DOHH2 (cell line): ENCODE measurements at regions not wholly inside any gene's neighbourhood (a gene's known extent, or its start where the extent isn't known, plus 50 kb on each side); places are given as distances from the start of the nearest gene placed in this dataset.

Source experiments
- H3F3A ChIP-seq: fragments of 200-600 bp; sonication (generic), shearing (Covaris generic); 2 replicates; pipeline ENCODE4 v1.6.0; 2016; ENCODE audit warnings: antibody characterized with exemption, mild to moderate bottlenecking; ENCODE audit not compliant: control insufficient read depth, insufficient read depth
- H3K27ac ChIP-seq: fragments of 200-600 bp; sonication (generic); 2 replicates; pipeline ENCODE4 v1.5.1; 2014; ENCODE audit warnings: low read depth, mild to moderate bottlenecking, low read length, moderate library complexity
- H3K27me3 ChIP-seq: fragments of 200-600 bp; sonication (generic); 2 replicates; pipeline ENCODE4 v1.6.1; 2014; ENCODE audit warnings: mild to moderate bottlenecking, low read length, mixed read lengths; ENCODE audit not compliant: control insufficient read depth
- H3K36me3 ChIP-seq: fragments of 200-600 bp; sonication (generic); 2 replicates; pipeline ENCODE4 v1.6.1; 2014; ENCODE audit warnings: mild to moderate bottlenecking, low read length, moderate library complexity, mixed read lengths; ENCODE audit not compliant: control insufficient read depth
- H3K4me1 ChIP-seq: fragments of 200-600 bp; sonication (generic); 2 replicates; pipeline ENCODE4 v1.6.1; 2014; ENCODE audit warnings: mild to moderate bottlenecking, low read length, mixed read lengths; ENCODE audit not compliant: control insufficient read depth
- H3K4me2 ChIP-seq: fragments of 200-600 bp; sonication (generic); 2 replicates; pipeline ENCODE4 v1.6.0; 2014; ENCODE audit warnings: mild to moderate bottlenecking, low read length, moderate library complexity
- H3K4me3 ChIP-seq: fragments of 200-600 bp; sonication (generic); 2 replicates; pipeline ENCODE4 v1.5.1; 2014; ENCODE audit warnings: mild to moderate bottlenecking, low read length, mixed read lengths
- H3K79me2 ChIP-seq: fragments of 200-600 bp; sonication (generic); 2 replicates; pipeline ENCODE4 v1.6.1; 2014; ENCODE audit warnings: mild to moderate bottlenecking, low read length, mixed read lengths; ENCODE audit not compliant: control insufficient read depth
- H3K9me2 ChIP-seq: fragments of 200-600 bp; sonication (generic); replicated peaks from 2 replicates; pipeline ENCODE4 v1.6.1; 2014; ENCODE audit warnings: mild to moderate bottlenecking, low read length, mixed read lengths; ENCODE audit not compliant: control insufficient read depth
- H3K9me3 ChIP-seq: fragments of 200-600 bp; sonication (generic); 2 replicates; pipeline ENCODE4 v1.6.1; 2014; ENCODE audit warnings: antibody characterized with exemption, low read length, mixed read lengths; ENCODE audit not compliant: control insufficient read depth, insufficient read depth
- H4K20me1 ChIP-seq: fragments of 200-600 bp; sonication (generic); 2 replicates; pipeline ENCODE4 v1.6.0; 2014; ENCODE audit warnings: low read depth, mild to moderate bottlenecking, antibody characterized with exemption, low read length, moderate library complexity; ENCODE audit not compliant: control insufficient read depth, insufficient read depth
- CTCF ChIP-seq: fragments of 200-600 bp; sonication (generic); IDR thresholded peaks from one replicate; pipeline ENCODE4 v1.5.1; 2014; ENCODE audit warnings: antibody characterized with exemption, mild to moderate bottlenecking, low read depth, low read length; ENCODE audit not compliant: poor library complexity, severe bottlenecking
- EZH2phosphoT487 ChIP-seq: fragments of 200-600 bp; sonication (generic); IDR thresholded peaks from 2 replicates; pipeline ENCODE4 v1.6.1; 2017; ENCODE audit warnings: borderline replicate concordance, mild to moderate bottlenecking, antibody characterized with exemption, low read length, moderate library complexity, mixed read lengths

- no peak overlapping the region for H3K4me3 ChIP-seq
- no peaks in the 10 kb centered on the region for H3K9me3 ChIP-seq
- no peaks in the 10 kb centered on the region for H3K36me3 ChIP-seq
- H3F3A ChIP-seq, result no peaks in the 10 kb centered on the region
- no peak for TF ChIP-seq CTCF
- TF ChIP-seq EZH2phosphoT487, result no peak
- no peaks in the 10 kb centered on the region for H4K20me1 ChIP-seq
- no peak overlapping the region for H3K27ac ChIP-seq
- H3K4me1 ChIP-seq, result no peaks in the 10 kb centered on the region
- no peaks in the 10 kb centered on the region for H3K79me2 ChIP-seq
- no peak overlapping the region for H3K4me2 ChIP-seq
- H3K27me3 ChIP-seq, result no peaks in the 10 kb centered on the region
- no peaks in the 10 kb centered on the region for H3K9me2 ChIP-seq
Measured at GRCh38 chr9:11045589-11045988, 432.8 kb upstream of the PTPRD start.

- H3K79me2 ChIP-seq, result no peaks in the 10 kb centered on the region
- TF ChIP-seq CTCF (no peak), EZH2phosphoT487 (no peak)
- no peak overlapping the region for H3K27ac ChIP-seq
- H3K27me3 ChIP-seq, result no peaks in the 10 kb centered on the region
- no peaks in the 10 kb centered on the region for H4K20me1 ChIP-seq
- H3K4me3 ChIP-seq, result no peak overlapping the region
- H3K9me3 ChIP-seq, result no peaks in the 10 kb centered on the region
- H3K9me2 ChIP-seq, result no peaks in the 10 kb centered on the region
- H3K4me2 ChIP-seq, result no peak overlapping the region
- H3K36me3 ChIP-seq, result no peaks in the 10 kb centered on the region
- no peaks in the 10 kb centered on the region for H3F3A ChIP-seq
- no peaks in the 10 kb centered on the region for H3K4me1 ChIP-seq
Measured at GRCh38 chr9:11063263-11063662, 450.5 kb upstream of the PTPRD start.

- Histone ChIP-seq H3K79me2 (no peaks in the 10 kb centered on the region), H3F3A (no peaks in the 10 kb centered on the region), H3K27ac (no peak overlapping the region), H4K20me1 (no peaks in the 10 kb centered on the region), H3K4me3 (no peak overlapping the region), H3K4me1 (no peaks in the 10 kb centered on the region), H3K36me3 (no peaks in the 10 kb centered on the region), H3K9me3 (no peaks in the 10 kb centered on the region), H3K27me3 (no peaks in the 10 kb centered on the region), H3K4me2 (no peak overlapping the region), H3K9me2 (no peaks in the 10 kb centered on the region)
- TF ChIP-seq CTCF (no peak), EZH2phosphoT487 (no peak)
Measured at GRCh38 chr9:11064909-11065308, 452.1 kb upstream of the PTPRD start.

- TF ChIP-seq EZH2phosphoT487 (no peak), CTCF (no peak)
- no peaks in the 10 kb centered on the region for H3K9me2 ChIP-seq
- no peaks in the 10 kb centered on the region for H4K20me1 ChIP-seq
- H3K9me3 ChIP-seq, result no peaks in the 10 kb centered on the region
- H3K4me2 ChIP-seq, result no peak overlapping the region
- H3K27me3 ChIP-seq, result no peaks in the 10 kb centered on the region
- no peaks in the 10 kb centered on the region for H3K4me1 ChIP-seq
- no peaks in the 10 kb centered on the region for H3K36me3 ChIP-seq
- H3K27ac ChIP-seq, result no peak overlapping the region
- H3K4me3 ChIP-seq, result no peak overlapping the region
- H3F3A ChIP-seq, result no peaks in the 10 kb centered on the region
- H3K79me2 ChIP-seq, result no peaks in the 10 kb centered on the region
Measured at GRCh38 chr9:11072176-11072575, 459.4 kb upstream of the PTPRD start.
